GM19025 (cell line): ENCODE measurements at regions not wholly inside any gene's neighbourhood (a gene's known extent, or its start where the extent isn't known, plus 50 kb on each side); places are given as distances from the start of the nearest gene placed in this dataset.

Experiments used
- ATAC-seq: cut with Tn5 transposase; IDR thresholded peaks from one replicate; pipeline ENCODE4 v1.9.1; 2021; ENCODE audit warnings: mild to moderate bottlenecking, low read depth, moderate library complexity; ENCODE audit not compliant: unreplicated experiment

DNA sequence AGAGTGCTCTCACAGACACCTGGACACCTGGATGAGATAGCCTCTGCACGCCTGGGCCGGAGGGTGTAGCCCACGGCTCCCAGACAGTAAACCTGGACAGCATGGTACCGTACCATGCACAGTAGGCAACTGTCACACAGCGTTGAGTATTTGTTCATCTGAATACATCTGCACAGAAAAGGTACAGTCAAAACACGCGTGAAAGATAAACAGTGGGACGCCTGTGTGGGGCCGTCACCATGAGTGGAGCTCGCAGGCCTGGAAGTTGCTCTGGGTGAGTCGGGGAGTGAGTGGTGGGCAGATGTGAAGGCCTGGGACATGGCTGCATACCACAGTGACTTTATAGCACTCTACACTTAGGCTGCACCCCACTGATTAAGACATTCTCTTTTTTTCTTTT, 280.0 kb upstream of the SHH start:
- ATAC-seq = no peak

- ATAC-seq = no peak
These were observed 279.3 kb upstream of the SHH start for GRCh38 chr7:156091519-156092080.

GRCh38 chr7:156090988-156091387, 278.7 kb upstream of the SHH start:
- no peak for ATAC-seq

- ATAC-seq = no peak
These were observed 277.0 kb upstream of the SHH start for GRCh38 chr7:156089222-156089621.

- ATAC-seq = no peak
These were observed 275.9 kb upstream of the SHH start for GRCh38 chr7:156088115-156088514.

DNA sequence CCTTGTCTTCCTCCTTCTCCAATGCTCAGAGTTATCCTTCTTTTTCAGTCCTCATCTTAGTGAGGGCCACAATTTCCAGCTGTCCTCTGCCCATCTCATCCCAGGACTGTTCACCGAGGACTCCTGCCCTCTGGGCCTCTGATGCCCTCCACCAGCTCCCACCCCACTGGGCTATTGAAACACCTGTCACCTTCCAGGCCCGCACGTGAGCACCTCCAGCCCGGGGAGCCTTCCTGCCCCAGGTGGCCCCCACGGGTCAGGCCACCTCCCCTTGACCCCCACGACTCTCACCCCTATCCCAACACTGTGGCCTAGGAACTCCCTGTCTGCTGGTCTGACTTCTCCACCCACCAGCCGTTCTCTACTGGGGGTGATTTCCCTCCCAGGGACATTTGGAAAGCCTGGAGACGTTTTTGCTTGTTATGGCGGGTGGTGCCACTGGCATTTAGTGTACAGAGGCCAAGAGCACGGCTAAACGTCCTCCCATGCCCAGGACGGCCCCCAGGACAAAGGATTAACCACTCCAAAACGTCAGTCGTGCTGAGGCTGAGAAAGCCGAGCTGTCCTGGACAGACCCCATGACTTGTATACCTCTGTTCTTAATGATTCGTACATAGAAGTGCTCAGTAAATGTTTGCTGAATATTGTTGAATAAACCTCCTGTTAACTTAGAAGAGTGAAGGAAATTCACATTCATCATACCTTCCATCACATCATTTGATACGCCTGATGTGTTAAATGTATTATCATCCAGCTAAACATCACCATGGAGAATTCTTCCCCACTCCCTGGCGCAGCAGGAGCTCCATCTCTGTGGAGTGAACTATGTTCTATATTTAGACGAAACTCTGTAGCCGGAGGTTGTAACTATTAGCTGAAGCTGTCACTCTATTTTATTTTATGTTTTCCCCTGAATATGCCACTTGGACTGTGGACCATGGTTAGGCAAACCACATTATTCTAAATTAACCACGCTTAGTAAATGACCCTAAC, 270.1 kb upstream of the SHH start:
- no peak for ATAC-seq

DNA sequence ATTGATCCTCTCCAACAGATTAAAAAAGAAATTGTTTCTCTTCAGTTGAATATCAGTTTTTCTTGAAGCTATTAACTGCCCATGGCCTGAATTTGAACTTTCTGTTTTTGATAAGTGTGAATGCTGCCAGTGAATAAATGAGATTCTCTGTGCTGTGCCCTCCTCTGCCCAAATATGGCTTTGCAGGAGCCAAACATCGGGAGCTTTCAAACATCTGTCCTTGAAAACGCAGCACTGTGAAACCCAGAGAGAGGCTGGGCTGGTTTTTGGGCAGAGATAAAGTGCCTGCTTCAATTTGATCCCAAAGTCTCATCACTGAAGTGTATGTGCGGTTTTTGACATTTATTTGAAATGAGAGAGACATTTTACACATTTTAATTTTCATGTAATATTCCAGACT, 268.3 kb upstream of the SHH start:
- ATAC-seq = no peak

DNA sequence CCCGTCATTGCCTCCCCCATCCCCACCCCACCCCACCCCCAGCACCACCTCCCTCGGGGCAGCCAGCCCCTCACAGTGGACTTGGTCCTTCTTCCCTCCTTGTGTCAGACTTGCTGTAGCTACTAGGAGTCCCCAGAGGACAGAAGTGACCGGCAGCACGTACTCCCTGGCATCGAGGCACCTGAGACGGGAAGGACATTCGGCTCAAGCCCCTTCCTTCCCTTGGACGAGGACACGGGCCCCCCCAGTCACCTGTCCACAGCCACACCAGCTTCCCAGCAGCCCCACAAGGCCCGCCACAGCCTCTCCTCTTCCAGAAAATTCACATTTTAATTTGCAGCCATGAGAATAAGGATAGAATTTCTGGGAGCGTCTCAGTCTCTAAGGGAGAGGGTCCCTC, 267.8 kb upstream of the SHH start:
- no peak for ATAC-seq

- ATAC-seq = no peak
These were observed 266.9 kb upstream of the SHH start for GRCh38 chr7:156079156-156079555.

DNA sequence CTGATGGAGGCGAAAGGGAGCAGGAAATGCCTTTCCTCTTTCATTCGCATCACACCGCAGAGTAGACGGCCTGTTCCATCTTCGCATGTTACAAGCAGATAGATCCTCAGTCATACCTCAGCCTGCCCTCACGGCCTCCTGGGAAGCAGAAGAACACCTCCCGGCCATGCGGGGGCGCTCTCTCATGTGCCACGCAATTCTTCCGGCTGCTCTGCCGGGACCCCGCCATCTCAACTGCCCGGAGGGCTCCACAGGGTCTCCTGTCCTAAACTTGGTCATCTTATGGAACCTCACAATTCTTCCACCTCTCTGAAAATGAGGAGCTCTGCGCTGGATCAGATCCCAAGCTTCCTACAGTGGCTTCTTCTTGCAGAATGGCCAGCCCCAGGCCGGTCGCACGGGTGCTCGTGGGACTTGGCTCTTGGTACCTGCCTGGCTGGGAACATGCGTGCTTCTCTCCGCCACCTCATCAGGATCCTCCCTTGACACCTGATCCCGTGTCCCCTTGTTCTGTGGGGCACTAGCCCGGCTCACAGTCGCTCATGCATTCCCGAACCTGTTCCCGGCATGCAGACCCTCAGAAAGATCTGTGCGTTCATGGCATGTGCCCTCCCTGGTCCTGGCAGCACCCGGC, 262.8 kb upstream of the SHH start:
- ATAC-seq = no peak

GRCh38 chr7:156074084-156074483, 261.8 kb upstream of the SHH start:
- ATAC-seq = no peak

DNA sequence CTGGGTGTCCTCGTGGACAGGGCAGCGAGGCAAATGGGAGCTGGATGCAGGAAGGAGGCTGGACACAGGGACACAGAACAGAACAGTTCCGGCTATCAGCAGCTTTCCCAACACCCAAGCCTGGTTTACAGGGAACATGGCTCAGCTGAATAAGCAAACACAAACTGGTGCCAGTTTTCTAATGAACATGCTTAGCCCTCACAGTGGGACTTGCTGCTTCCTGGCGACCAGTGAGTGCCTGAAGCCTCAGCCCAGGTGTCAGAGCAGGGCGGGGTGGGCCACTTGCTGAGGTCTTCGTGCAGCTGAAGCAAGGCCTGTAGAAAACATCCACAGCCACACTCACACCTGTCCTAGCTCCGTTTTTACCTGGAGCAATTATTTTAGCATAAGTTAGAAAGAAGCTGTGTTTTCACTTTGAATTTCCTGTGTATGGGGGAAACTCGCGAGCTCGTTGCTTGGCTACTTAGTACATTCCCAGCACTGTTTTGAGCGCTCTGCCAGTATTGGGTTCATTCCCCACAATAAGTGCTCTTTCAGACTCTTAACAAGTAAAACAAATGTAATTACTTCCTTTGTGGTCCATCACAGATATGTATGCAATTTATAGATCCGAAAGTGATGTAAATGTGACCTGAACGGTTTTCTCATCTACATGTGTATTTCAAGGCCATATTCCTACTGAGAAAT, 261.2 kb upstream of the SHH start:
- ATAC-seq = no peak

GRCh38 chr7:156071612-156072011, 259.3 kb upstream of the SHH start:
- no peak for ATAC-seq

GRCh38 chr7:156069891-156070290, 257.6 kb upstream of the SHH start:
- ATAC-seq = no peak

DNA sequence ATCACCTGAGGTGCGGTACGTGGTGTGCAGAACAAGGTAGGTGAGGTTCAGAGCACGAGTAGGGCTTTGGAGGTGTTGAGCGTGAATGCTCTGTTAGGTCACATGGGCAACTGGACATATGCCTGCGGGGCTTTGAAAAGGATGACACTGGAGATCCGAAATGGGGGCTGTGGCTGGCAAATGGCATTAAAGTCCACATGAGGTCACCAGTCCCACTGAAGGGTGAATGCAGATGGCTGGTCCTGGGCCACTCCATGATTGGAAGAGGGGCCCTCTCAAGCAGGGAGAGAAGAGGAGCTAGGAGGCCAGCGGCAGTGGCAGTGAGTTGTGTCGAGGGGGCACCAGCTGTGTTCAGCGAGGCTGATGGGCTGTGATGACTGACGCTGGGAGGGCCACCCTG, 254.9 kb upstream of the SHH start:
- ATAC-seq = no peak

GRCh38 chr7:156065400-156065799, 253.1 kb upstream of the SHH start:
- no peak for ATAC-seq

DNA sequence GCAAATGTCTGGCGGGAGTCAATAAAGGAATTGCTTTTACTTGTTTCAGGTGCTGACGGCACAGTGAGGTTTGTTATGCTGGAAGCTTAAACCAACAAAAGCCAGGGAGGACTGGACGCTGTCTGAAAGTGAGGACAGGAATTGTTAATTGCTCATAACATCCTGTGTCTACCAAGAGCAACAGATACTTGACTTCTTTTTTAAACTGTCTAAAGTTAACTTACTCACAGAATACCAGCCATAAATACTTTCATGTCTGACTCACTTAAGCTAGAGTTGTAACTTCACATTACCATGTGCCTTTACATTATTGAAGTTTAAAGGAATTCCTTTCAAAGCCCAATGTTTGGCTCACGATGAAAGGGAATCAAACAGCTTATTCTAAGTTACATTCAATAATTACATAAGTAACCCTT, 252.7 kb upstream of the SHH start:
- no peak for ATAC-seq

DNA sequence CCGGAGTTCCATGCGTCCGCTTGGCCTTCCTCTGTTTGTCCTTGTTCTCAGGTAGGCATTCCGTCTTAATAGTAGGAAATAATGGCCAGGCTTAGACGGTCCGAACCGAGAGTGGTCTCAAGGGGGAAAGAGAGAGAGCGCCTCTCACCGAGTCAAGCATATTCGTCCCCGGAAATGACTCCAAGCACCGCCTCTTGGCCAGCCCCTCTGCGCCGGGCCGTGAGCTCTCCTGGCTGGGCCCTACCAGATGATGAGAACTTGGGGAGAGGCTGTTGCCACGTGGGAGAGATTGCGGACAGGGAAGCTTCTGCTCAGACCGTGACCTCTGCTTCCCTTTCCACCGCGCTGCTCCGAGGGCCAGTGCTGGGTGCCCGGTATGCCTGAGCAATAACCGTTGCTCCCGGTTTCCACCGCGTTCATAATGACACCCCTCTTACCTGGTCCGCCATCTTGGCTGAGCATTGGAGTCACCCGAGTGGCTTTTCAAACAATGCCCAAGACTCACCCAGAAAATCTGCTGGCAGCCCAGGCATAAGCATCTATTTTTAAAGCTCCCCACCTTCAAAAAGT, 251.1 kb upstream of the SHH start:
- ATAC-seq = no peak

- ATAC-seq = no peak
These were observed 250.0 kb upstream of the SHH start for GRCh38 chr7:156062286-156062685.

GRCh38 chr7:156061689-156062255, 249.5 kb upstream of the SHH start:
- ATAC-seq = no peak
